Lower lobe of right lung (tissue), 2 donors: ENCODE measurements at regions not wholly inside any gene's neighbourhood (a gene's known extent, or its start where the extent isn't known, plus 50 kb on each side); places are given as distances from the start of the nearest gene placed in this dataset.

Experiments used
- ATAC-seq, 2 donors: fragments of 200-7000 bp; cut with Tn5 transposase; one replicate each; pipeline ENCODE4 v1.9.1; 2020 to 2022; ENCODE audit warnings: mild to moderate bottlenecking in 2 of 2, moderate library complexity in 2 of 2
- DNase-seq: peaks from one replicate; pipeline ENCODE4 v3.0.0-alpha.2; 2020
- H3K27ac ChIP-seq: fragments of 200-600 bp; one replicate; pipeline ENCODE4 v1.8.0; 2022
- H3K27me3 ChIP-seq: fragments of 200-600 bp; one replicate; pipeline ENCODE4 v1.8.0; 2022; ENCODE audit warnings: low read depth
- H3K36me3 ChIP-seq: fragments of 200-600 bp; one replicate; pipeline ENCODE4 v1.8.0; 2022; ENCODE audit warnings: mild to moderate bottlenecking
- H3K4me1 ChIP-seq: fragments of 200-600 bp; one replicate; pipeline ENCODE4 v1.8.0; 2022
- H3K4me3 ChIP-seq: fragments of 200-600 bp; one replicate; pipeline ENCODE4 v1.8.0; 2022; ENCODE audit warnings: mild to moderate bottlenecking
- H3K9me3 ChIP-seq: fragments of 200-600 bp; one replicate; pipeline ENCODE4 v1.8.0; 2022
- CTCF ChIP-seq: fragments of 200-600 bp; IDR thresholded peaks from one replicate; pipeline ENCODE4 v1.8.0; 2022; ENCODE audit warnings: antibody characterized with exemption, mild to moderate bottlenecking
- intact Hi-C: fragments of 100-400 bp; cut with DNase I; formaldehyde crosslinking; loops from one replicate; pipeline ENCODE4 v1.11.0; 2022
- donor health status: DM: no; HTN: yes; CAD: no; lungs with severe emphysema.

GRCh38 chr10:111200505-111201186, 123.8 kb downstream of the ADRA2A start:
- H3K4me3 ChIP-seq = no peak overlapping the region
- no peaks in the 10 kb centered on the region for H3K27me3 ChIP-seq
- H3K27ac ChIP-seq = no peak overlapping the region
- H3K4me1 ChIP-seq = no peaks in the 10 kb centered on the region
- intact Hi-C loops = no loop called here
- no peak for TF ChIP-seq CTCF
- DNase-seq (no peak), ATAC-seq (no peak)
- no peaks in the 10 kb centered on the region for H3K9me3 ChIP-seq
- no peaks in the 10 kb centered on the region for H3K36me3 ChIP-seq

DNA sequence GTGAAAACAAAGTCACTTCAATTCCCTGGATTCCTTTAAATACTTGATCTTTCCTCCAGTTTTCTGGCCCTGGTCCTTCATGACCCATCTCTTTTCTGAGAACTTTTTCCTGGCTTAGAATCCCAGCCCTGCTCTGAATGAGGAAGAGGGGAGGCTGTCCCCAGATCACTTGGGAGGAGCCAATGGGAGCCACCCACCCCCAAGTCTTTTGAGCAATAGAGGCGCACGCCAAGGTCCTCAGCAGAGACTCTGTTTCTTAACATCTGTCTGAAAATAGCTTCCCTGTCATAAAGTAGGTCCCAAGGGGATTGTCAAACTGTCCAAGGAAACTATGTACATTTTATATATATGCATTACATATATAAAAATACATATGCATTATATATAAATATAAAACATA, 126.8 kb downstream of the ADRA2A start:
- TF ChIP-seq CTCF = no peak
- ATAC-seq (no peak), DNase-seq (no peak)
- intact Hi-C loops = no loop called here
- Histone ChIP-seq H3K27ac (no peak overlapping the region), H3K27me3 (no peaks in the 10 kb centered on the region), H3K4me3 (no peak overlapping the region), H3K4me1 (no peaks in the 10 kb centered on the region), H3K36me3 (no peaks in the 10 kb centered on the region), H3K9me3 (no peaks in the 10 kb centered on the region)

DNA sequence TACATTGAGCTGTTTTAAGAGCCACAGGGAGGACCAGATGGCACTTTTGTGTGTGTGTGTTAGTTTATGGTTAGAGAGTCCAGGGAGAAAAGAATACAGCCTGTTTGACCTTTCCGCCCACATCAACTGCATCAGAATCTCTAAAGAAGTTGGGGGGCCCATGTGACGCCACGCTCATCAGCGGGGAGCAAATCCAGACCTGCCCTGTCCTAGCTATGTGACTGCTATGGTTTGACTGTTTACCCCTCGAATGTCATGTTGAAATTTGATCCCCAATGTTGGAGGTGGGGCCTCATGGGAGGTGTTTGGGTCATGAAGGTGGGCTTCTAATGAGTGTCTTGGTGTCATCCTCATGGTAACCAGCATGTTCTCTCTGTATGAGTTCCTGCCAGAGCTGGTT, 128.0 kb downstream of the ADRA2A start:
- no peaks in the 10 kb centered on the region for H3K4me1 ChIP-seq
- no peaks in the 10 kb centered on the region for H3K36me3 ChIP-seq
- H3K27ac ChIP-seq = no peak overlapping the region
- H3K27me3 ChIP-seq = no peaks in the 10 kb centered on the region
- DNase-seq (no peak), ATAC-seq (no peak)
- TF ChIP-seq CTCF = no peak
- no peaks in the 10 kb centered on the region for H3K9me3 ChIP-seq
- intact Hi-C loops = no loop called here
- no peak overlapping the region for H3K4me3 ChIP-seq

- Histone ChIP-seq H3K9me3 (no peaks in the 10 kb centered on the region), H3K4me1 (no peaks in the 10 kb centered on the region), H3K27ac (no peak overlapping the region), H3K36me3 (no peaks in the 10 kb centered on the region), H3K27me3 (no peaks in the 10 kb centered on the region), H3K4me3 (no peak overlapping the region)
- TF ChIP-seq CTCF = no peak
- intact Hi-C loops = no loop called here
- ATAC-seq (no peak), DNase-seq (no peak)
Observed at GRCh38 chr10:111206521-111206920, 129.7 kb downstream of the ADRA2A start.

GRCh38 chr10:111207500-111207899, 130.7 kb downstream of the ADRA2A start:
- H3K36me3 ChIP-seq = no peaks in the 10 kb centered on the region
- no peaks in the 10 kb centered on the region for H3K9me3 ChIP-seq
- no peak for ATAC-seq
- no peaks in the 10 kb centered on the region for H3K4me1 ChIP-seq
- no peak overlapping the region for H3K4me3 ChIP-seq
- intact Hi-C loops = no loop called here
- H3K27ac ChIP-seq = no peak overlapping the region
- DNase-seq = no peak
- TF ChIP-seq CTCF = peak; percentile 19
- H3K27me3 ChIP-seq = no peaks in the 10 kb centered on the region
